SK-N-MC (cell line): ENCODE measurements at regions not wholly inside any gene's neighbourhood (a gene's known extent, or its start where the extent isn't known, plus 50 kb on each side); places are given as distances from the start of the nearest gene placed in this dataset.

Experiments used
- EZH2 ChIP-seq: fragments of 200-600 bp; sonication (generic); IDR thresholded peaks from one replicate; pipeline ENCODE4 v1.6.1; 2017; ENCODE audit warnings: antibody characterized with exemption
- POLR2AphosphoS5 ChIP-seq: IDR thresholded peaks from 2 replicates; pipeline ENCODE4 v1.6.1; 2012; ENCODE audit warnings: mild to moderate bottlenecking, low read depth, low read length, borderline replicate concordance

DNA sequence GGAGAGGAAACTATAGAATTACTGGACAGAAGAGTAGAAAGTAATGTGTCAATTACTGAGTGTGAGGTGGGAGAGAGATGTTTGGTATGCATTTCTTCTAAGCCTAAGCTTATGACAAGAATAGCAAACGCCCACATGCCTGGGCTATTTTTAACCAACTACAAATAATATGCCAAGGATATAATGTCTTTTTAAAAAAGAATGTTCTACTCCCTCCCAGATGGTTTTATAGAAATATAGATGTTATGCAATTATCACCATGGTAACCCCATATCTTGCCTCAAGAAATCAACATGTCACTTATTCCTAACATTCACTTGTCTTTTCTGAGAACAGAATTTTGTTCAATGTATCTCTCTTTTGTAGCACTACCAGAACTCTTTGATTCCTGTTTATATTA is 996.7 kb upstream of the CHORDC1 start:
- no peak for TF ChIP-seq POLR2AphosphoS5
- no peak for TF ChIP-seq EZH2
